ENCODE measurements at regions not wholly inside any gene's neighbourhood (a gene's known extent, or its start where the extent isn't known, plus 50 kb on each side); places are given as distances from the start of the nearest gene placed in this dataset.

GRCh38 chr18:43952398-43952797 lies 675.1 kb upstream of the SYT4 start:
- Histone ChIP-seq H3K4me2 (ENCODE audit: low read length) (no peak overlapping the region), H3K9ac (ENCODE audit: low read length) (no peak overlapping the region), H3K27ac (ENCODE audit: low read depth, low read length) (no peak overlapping the region), H3K4me1 (ENCODE audit: insufficient read depth, low read length) (no peaks in the 10 kb centered on the region), H4K20me1 (ENCODE audit: insufficient read depth, low read length) (no peaks in the 10 kb centered on the region), H3K4me3 (ENCODE audit: insufficient read depth, low read depth, low read length) (no peak overlapping the region), H3K9me3 (ENCODE audit: insufficient read depth, low read depth, low read length) (peaks cover 4% of the 10 kb centered on the region), H2AFZ (ENCODE audit: low read depth, low read length) (no peak overlapping the region), H3K36me3 (ENCODE audit: insufficient read depth, low read length) (no peaks in the 10 kb centered on the region), H3K79me2 (ENCODE audit: insufficient read depth, low read length) (no peaks in the 10 kb centered on the region), H3K27me3 (ENCODE audit: insufficient read depth, low read length) (no peaks in the 10 kb centered on the region)
- Mint-ChIP-seq H3K36me3 (ENCODE audit: low read depth, unreplicated experiment) (no peaks in the 10 kb centered on the region), H3K27me3 (ENCODE audit: low read depth, unreplicated experiment) (no peaks in the 10 kb centered on the region), H3K27ac (ENCODE audit: unreplicated experiment) (no peak overlapping the region), H3K9me3 (ENCODE audit: unreplicated experiment) (peaks cover 7% of the 10 kb centered on the region), H3K4me1 (ENCODE audit: low read depth, unreplicated experiment) (no peaks in the 10 kb centered on the region), H3K4me3 (ENCODE audit: unreplicated experiment) (no peak overlapping the region)
- DNase-seq (ENCODE audit: low read depth), result no peak
- TF ChIP-seq CTCF (IDR thresholded peaks at IDR 0.05; ENCODE audit: insufficient read depth, low read depth, low read length) (no peak), EZH2 (IDR thresholded peaks at IDR 0.05; ENCODE audit: insufficient read depth, low read length) (no peak)
- no peak for FAIRE-seq

- Histone ChIP-seq H3K27me3 (ENCODE audit: insufficient read depth, low read length) (no peaks in the 10 kb centered on the region), H3K36me3 (ENCODE audit: insufficient read depth, low read length) (no peaks in the 10 kb centered on the region), H3K79me2 (ENCODE audit: insufficient read depth, low read length) (no peaks in the 10 kb centered on the region), H2AFZ (ENCODE audit: low read depth, low read length) (no peak overlapping the region), H4K20me1 (ENCODE audit: insufficient read depth, low read length) (no peaks in the 10 kb centered on the region), H3K4me3 (ENCODE audit: insufficient read depth, low read depth, low read length) (no peak overlapping the region), H3K27ac (ENCODE audit: low read depth, low read length) (no peak overlapping the region), H3K9ac (ENCODE audit: low read length) (no peak overlapping the region), H3K4me2 (ENCODE audit: low read length) (no peak overlapping the region), H3K4me1 (ENCODE audit: insufficient read depth, low read length) (no peaks in the 10 kb centered on the region), H3K9me3 (ENCODE audit: insufficient read depth, low read depth, low read length) (no peaks in the 10 kb centered on the region)
- Mint-ChIP-seq H3K9me3 (ENCODE audit: unreplicated experiment) (no peaks in the 10 kb centered on the region), H3K36me3 (ENCODE audit: low read depth, unreplicated experiment) (no peaks in the 10 kb centered on the region), H3K4me3 (ENCODE audit: unreplicated experiment) (no peak overlapping the region), H3K27me3 (ENCODE audit: low read depth, unreplicated experiment) (no peaks in the 10 kb centered on the region), H3K27ac (ENCODE audit: unreplicated experiment) (no peak overlapping the region), H3K4me1 (ENCODE audit: low read depth, unreplicated experiment) (no peaks in the 10 kb centered on the region)
- DNase-seq (ENCODE audit: low read depth) (no peak), FAIRE-seq (no peak)
- TF ChIP-seq CTCF (IDR thresholded peaks at IDR 0.05; ENCODE audit: insufficient read depth, low read depth, low read length) (no peak), EZH2 (IDR thresholded peaks at IDR 0.05; ENCODE audit: insufficient read depth, low read length) (no peak)
Measured at GRCh38 chr18:43961722-43962121, 684.4 kb upstream of the SYT4 start.

GRCh38 chr18:43964666-43965065 lies 687.4 kb upstream of the SYT4 start:
- Histone ChIP-seq H3K4me3 (ENCODE audit: insufficient read depth, low read depth, low read length) (no peak overlapping the region), H2AFZ (ENCODE audit: low read depth, low read length) (no peak overlapping the region), H3K27ac (ENCODE audit: low read depth, low read length) (no peak overlapping the region), H3K27me3 (ENCODE audit: insufficient read depth, low read length) (no peaks in the 10 kb centered on the region), H3K79me2 (ENCODE audit: insufficient read depth, low read length) (no peaks in the 10 kb centered on the region), H3K9me3 (ENCODE audit: insufficient read depth, low read depth, low read length) (no peaks in the 10 kb centered on the region), H3K9ac (ENCODE audit: low read length) (no peak overlapping the region), H3K36me3 (ENCODE audit: insufficient read depth, low read length) (no peaks in the 10 kb centered on the region), H4K20me1 (ENCODE audit: insufficient read depth, low read length) (no peaks in the 10 kb centered on the region), H3K4me1 (ENCODE audit: insufficient read depth, low read length) (no peaks in the 10 kb centered on the region), H3K4me2 (ENCODE audit: low read length) (no peak overlapping the region)
- DNase-seq (ENCODE audit: low read depth), result no peak
- no peaks in the 10 kb centered on the region for H3K36me3 Mint-ChIP-seq (ENCODE audit: low read depth, unreplicated experiment)
- H3K27ac Mint-ChIP-seq (ENCODE audit: unreplicated experiment), result no peak overlapping the region
- no peaks in the 10 kb centered on the region for H3K27me3 Mint-ChIP-seq (ENCODE audit: low read depth, unreplicated experiment)
- no peaks in the 10 kb centered on the region for H3K9me3 Mint-ChIP-seq (ENCODE audit: unreplicated experiment)
- TF ChIP-seq EZH2 (IDR thresholded peaks at IDR 0.05; ENCODE audit: insufficient read depth, low read length), result no peak
- no peak for TF ChIP-seq CTCF (IDR thresholded peaks at IDR 0.05; ENCODE audit: insufficient read depth, low read depth, low read length)
- H3K4me3 Mint-ChIP-seq (ENCODE audit: unreplicated experiment), result no peak overlapping the region
- FAIRE-seq, result no peak
- H3K4me1 Mint-ChIP-seq (ENCODE audit: low read depth, unreplicated experiment), result no peaks in the 10 kb centered on the region
